ENCODE measurements at regions not wholly inside any gene's neighbourhood (a gene's known extent, or its start where the extent isn't known, plus 50 kb on each side); places are given as distances from the start of the nearest gene placed in this dataset.

DNA sequence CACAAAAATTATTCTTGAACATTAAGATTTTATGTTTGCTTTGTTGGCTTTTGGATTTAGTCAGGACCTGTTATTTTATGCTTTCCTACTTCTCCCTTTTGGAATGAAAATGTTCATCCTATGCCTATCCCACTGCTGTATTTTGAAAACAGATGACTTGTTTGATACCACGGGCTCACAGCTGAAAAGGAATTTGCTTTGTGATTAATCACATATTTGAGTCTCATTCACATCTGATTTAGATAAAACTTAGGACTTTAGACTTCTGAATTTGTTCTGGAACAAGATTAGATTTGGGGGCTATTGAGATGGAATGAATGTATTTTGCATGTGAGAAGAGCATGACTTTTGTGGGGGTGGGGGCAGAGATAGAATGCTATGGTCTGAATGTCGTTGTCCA is 1012.6 kb downstream of the CDH11 start:
- TF ChIP-seq, protein P1, sequence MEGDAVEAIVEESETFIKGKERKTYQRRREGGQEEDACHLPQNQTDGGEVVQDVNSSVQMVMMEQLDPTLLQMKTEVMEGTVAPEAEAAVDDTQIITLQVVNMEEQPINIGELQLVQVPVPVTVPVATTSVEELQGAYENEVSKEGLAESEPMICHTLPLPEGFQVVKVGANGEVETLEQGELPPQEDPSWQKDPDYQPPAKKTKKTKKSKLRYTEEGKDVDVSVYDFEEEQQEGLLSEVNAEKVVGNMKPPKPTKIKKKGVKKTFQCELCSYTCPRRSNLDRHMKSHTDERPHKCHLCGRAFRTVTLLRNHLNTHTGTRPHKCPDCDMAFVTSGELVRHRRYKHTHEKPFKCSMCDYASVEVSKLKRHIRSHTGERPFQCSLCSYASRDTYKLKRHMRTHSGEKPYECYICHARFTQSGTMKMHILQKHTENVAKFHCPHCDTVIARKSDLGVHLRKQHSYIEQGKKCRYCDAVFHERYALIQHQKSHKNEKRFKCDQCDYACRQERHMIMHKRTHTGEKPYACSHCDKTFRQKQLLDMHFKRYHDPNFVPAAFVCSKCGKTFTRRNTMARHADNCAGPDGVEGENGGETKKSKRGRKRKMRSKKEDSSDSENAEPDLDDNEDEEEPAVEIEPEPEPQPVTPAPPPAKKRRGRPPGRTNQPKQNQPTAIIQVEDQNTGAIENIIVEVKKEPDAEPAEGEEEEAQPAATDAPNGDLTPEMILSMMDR (IDR thresholded peaks at IDR 0.05; ENCODE audit: low read depth, low read length) = no peak

DNA sequence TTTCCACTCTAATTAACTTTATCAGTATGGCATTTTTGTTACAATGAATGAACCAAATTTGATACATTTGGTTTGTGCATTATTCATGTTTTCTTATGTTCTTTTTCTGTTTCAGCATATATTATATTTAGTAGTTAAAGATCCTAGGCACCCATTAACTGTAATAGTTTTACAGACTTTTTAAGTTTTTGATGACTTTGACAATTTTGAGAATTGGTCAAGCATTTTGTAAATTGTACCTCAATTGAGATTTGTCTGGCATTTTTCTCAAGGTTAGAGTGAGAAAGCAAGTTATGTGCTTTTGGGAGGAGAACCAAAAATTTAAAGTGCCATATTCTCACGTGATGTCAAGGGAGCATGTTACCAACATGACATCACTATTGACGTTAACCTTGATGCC is 1019.2 kb downstream of the CDH11 start:
- TF ChIP-seq, protein P1 (IDR thresholded peaks at IDR 0.05; ENCODE audit: low read depth, low read length) = no peak
- no peak overlapping the region for H3K4me3 ChIP-seq (ENCODE audit: low read depth, low read length)
- no peaks in the 10 kb centered on the region for H3K4me1 ChIP-seq
- no peak for DNase-seq
- no peaks in the 10 kb centered on the region for H3K36me3 ChIP-seq
- no peaks in the 10 kb centered on the region for H3K27me3 ChIP-seq
- H3K9me3 ChIP-seq = no peaks in the 10 kb centered on the region

More for the DNA sequence above, 1012.6 kb downstream of the CDH11 start:
- Histone ChIP-seq H3K4me1 (no peaks in the 10 kb centered on the region), H3K36me3 (no peaks in the 10 kb centered on the region), H3K27me3 (no peaks in the 10 kb centered on the region), H3K4me3 (ENCODE audit: low read depth, low read length) (no peak overlapping the region), H3K9me3 (no peaks in the 10 kb centered on the region)
- no peak for DNase-seq

DNA sequence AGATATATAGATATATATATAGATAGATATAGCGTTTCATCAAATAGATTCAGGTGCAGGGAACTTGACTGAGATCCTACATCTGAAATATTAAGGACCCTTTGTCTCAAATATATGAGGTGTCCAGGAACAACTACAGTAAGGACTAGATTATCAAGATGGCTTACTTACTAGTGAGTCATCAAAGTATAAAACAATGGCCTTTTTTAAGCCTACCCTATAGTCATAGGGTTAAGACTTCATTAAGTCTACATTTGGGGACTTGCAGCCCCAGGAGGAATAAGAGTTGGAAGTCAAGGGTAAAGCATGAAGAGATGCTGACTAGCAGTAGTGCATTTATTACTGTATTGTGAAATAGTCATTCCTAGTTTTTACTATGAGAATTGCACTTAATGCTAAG is 1023.4 kb downstream of the CDH11 start:
- no peaks in the 10 kb centered on the region for H3K27me3 ChIP-seq
- no peaks in the 10 kb centered on the region for H3K9me3 ChIP-seq
- no peak for DNase-seq
- H3K4me1 ChIP-seq = no peaks in the 10 kb centered on the region
- H3K36me3 ChIP-seq = no peaks in the 10 kb centered on the region
- TF ChIP-seq, protein P1 (IDR thresholded peaks at IDR 0.05; ENCODE audit: low read depth, low read length) = no peak
- H3K4me3 ChIP-seq (ENCODE audit: low read depth, low read length) = no peak overlapping the region

DNA sequence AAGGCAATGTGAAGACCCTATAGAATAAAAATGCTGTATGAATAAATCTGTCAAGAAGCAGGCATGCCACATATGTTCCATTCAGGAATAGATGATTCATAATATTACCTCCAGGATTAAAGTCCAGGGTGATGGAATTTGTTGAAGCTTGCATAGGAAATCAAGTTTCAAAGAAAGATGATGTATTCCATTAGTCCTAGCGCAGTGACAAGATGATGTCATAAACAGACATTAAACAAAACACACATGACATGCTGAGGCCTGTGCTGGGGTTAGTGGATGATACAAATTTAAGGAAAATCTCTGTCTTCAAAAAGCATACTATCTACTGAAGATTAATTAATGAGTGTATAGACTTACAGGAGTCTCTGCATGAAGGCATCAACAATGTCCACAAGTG is 1025.2 kb downstream of the CDH11 start:
- TF ChIP-seq, protein P1 (IDR thresholded peaks at IDR 0.05; ENCODE audit: low read depth, low read length) = no peak
- H3K27me3 ChIP-seq = no peaks in the 10 kb centered on the region

DNA sequence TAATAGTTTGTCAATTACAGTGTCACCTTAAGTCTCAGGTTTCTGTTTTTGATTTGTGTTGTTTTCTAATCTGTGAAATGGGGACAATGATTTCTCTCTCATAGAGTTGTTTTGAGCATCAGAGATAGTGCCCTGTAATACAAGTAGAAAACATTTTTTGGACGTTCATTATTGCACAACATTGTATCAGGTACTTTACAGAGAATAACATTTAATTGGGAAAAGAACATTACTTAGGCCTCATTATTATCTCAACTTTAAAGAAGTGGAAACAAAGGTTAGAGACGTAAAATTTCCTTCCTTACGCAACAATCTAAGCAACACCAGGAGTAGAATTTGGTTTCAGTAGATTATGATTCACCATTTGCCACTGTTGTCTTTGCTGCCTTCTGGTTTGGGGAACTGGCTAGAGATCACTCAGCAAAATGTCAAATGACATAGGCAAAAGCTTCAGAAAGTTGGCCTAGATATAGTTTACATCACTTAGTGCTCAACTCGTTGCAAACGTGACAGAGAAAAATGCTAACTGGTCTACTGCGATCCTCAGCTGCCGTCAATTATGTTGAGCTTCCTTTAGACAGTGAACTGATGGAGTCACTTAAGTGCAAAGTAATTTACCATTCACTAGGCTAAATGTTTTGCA is 1026.8 kb downstream of the CDH11 start:
- H3K27me3 ChIP-seq = no peaks in the 10 kb centered on the region
- H3K4me1 ChIP-seq = no peaks in the 10 kb centered on the region
- no peaks in the 10 kb centered on the region for H3K9me3 ChIP-seq
- H3K36me3 ChIP-seq = no peaks in the 10 kb centered on the region
- no peak for DNase-seq
- H3K4me3 ChIP-seq (ENCODE audit: low read depth, low read length) = no peak overlapping the region
- TF ChIP-seq, protein P1 (IDR thresholded peaks at IDR 0.05; ENCODE audit: low read depth, low read length) = no peak

More for the DNA sequence above, 1025.2 kb downstream of the CDH11 start:
- DNase-seq = no peak
- H3K4me1 ChIP-seq = no peaks in the 10 kb centered on the region
- H3K4me3 ChIP-seq (ENCODE audit: low read depth, low read length) = no peak overlapping the region
- no peaks in the 10 kb centered on the region for H3K9me3 ChIP-seq
- H3K36me3 ChIP-seq = no peaks in the 10 kb centered on the region

DNA sequence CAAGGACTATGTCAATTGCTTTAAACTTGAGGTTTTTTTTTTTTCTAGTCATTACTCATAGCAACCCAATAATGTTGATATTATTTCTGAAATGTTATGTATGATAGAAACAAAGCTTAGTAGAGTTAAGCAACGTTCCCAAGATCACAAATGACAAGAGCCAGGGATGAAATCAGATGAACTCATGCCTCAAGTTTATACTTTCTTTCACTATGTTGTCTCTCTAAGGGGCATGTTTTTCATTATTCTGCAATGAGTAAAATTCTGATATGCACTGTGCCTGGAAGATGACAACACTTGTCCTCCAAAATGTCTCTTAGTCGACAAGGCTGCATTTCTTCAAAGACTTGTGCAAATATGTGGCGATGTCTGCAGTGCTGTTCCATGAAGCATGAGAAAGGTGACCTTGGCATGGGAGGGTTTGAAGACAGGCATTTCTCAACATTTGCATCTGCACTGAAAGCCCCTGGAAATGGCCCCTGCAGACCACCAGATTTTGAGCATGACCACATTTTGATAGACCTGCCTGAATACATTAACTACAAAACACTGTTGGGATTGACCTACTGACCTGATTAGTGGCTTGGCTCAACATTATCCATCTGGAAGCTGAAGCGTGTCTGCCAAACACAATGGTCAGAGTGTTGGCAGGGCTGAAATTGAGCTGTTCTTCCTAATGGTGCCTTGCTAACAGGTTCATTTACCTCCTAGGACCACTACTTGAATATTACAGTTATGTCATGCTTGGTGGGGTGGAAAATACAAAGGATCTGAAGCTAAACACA is 1027.5 kb downstream of the CDH11 start:
- no peaks in the 10 kb centered on the region for H3K9me3 ChIP-seq
- H3K4me3 ChIP-seq (ENCODE audit: low read depth, low read length) = no peak overlapping the region
- H3K27me3 ChIP-seq = no peaks in the 10 kb centered on the region
- H3K36me3 ChIP-seq = no peaks in the 10 kb centered on the region
- no peaks in the 10 kb centered on the region for H3K4me1 ChIP-seq
- TF ChIP-seq, protein P1 (IDR thresholded peaks at IDR 0.05; ENCODE audit: low read depth, low read length) = no peak
- no peak for DNase-seq
